HG02884 (cell line): ENCODE measurements at regions not wholly inside any gene's neighbourhood (a gene's known extent, or its start where the extent isn't known, plus 50 kb on each side); places are given as distances from the start of the nearest gene placed in this dataset.

Experiments
- ATAC-seq: cut with Tn5 transposase; IDR thresholded peaks from one replicate; pipeline ENCODE4 v1.9.1; 2021; ENCODE audit warnings: mild to moderate bottlenecking, moderate library complexity; ENCODE audit not compliant: unreplicated experiment

DNA sequence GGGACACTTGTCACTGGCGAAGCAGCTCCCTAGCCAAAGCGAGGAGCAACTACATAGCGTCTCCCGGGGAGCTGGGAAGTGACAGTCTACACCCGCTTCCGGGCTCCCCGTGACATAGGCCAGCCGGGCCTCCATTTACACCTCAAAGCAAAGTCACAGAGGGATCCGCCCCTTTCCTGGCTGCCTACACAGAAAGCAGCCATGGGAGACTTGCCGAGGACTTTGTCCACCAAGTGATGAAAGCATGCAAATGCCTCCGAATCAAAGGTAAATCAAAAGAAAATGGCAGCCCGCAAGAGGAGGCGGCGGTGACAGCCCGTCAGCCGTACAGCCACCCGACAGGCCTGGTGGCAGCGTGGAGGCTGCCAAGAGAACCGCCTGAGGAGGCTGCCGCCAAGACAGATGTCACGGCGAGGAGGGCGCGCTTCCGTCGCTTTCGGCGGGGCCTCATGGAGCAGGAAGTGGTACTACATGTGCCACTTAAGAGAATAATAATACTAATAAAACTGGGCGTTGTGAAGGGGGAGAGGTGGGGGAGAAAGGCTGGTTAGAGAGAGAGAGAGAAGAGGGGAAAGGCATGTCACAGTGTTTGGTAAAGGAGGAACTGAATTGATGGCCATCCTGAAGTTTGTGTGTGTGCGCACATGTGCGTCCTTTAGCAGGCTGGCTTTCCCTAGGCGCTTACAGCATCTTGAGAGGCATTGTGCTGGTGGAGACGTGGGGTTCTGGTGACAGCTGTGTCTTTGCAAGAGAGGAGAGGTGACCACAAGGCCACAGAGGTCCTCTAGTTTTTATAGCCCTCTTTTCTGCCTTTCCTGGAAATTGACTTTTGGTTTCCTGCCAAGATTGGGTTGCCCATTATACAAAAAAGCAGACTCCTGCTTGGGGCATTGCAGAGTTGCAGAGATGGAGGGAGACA lies 661.7 kb downstream of the VRK1 start:
- ATAC-seq, result no peak

DNA sequence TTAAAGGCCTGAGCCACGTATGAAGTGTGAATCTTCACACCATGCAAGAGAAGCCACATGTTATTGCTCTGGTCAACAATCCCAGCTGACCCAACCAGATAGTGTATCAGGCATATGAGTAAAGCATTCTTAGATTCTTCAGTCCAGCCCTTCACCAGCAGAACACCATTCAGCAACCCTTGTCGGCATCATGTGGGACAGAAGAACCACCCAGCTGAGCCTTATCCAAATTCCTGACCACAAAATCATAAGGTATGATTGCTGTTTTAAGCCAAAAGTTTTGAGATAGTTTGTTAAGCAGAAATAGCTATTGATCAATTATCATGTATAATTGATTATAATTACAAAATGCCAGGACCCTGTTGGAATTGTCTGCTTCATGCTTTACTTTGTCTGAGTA lies 664.9 kb downstream of the VRK1 start:
- ATAC-seq, result no peak

DNA sequence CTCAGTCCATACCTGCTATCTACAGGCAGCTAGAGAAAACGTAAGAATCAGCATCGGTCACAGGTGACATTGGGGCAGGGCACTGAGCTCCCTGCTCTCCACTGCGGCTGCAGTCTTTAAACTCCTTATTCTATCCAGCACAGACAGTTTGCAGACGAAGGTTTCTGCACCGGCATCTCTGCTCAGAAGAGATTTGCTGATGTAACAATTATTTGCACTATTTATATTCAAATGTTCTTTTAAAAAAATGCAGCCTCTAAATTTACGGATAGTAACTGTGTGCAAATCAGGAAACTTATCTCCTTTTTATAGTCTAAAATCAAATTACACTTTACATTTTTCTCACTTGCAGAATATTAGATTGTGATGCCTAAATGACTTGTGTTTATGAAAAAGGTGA lies 671.0 kb downstream of the VRK1 start:
- no peak for ATAC-seq

DNA sequence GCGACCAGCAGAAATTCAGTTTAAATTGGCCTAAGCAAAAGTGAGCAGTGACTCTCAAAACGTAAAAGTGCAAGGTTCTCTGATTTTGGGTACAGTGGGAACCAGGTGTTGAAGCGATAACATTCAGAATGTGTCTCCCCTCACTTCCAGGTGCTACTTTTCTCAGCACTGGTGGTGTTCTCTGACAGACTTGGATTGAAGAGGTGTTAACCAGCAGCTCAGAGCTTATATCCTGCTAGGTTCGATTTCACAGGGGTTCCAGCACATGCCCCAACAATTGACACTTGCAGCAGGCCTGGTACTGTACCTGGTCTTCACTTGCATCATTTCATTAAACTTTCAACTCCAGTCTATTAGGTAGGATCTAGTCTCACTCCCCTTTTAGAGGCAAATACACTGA lies 680.2 kb downstream of the VRK1 start:
- no peak for ATAC-seq

DNA sequence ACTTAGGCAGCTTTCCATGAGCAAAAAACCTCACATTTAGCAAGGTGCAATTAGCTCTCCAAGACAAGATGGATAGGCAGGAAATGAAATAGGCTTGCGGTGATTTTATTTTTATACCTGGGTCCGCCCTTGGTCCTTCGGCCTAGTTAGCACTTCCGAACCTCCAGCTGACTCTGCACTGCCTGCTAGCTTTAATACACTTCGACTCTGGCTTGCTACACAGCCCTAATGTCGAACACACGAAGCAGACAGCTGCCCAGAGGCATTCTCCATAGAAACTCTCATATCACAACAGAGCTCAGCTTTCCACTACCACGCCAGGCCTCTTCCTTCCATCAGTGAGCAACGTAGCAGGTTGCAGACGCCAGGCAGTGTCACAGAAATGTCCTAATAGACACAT lies 688.0 kb downstream of the VRK1 start:
- ATAC-seq, result no peak

DNA sequence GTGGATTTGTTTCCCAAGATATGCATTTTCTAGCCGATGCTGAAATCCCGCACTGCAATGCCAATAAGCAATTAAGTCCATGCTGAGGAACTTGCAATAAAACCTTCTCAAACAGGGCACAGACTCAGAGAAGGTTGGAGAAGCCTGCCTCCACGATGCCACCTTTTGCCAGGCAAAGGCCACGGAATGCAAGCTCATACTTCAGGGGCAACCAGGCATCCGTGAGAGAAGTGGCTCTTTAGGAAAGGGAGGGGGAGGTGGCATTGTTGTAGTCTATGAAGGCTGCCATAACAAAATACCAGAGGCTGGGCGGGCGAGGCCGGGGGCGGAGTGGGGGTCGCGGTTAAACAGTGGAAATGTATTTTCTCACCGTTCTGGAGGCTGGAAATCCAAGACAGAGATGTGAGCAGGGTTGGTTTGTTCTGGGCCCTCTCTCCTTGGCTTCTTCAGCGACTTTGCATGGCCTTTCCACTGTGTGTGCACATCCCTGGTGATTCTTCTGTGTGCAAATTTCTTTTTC lies 689.5 kb downstream of the VRK1 start:
- ATAC-seq, result no peak

DNA sequence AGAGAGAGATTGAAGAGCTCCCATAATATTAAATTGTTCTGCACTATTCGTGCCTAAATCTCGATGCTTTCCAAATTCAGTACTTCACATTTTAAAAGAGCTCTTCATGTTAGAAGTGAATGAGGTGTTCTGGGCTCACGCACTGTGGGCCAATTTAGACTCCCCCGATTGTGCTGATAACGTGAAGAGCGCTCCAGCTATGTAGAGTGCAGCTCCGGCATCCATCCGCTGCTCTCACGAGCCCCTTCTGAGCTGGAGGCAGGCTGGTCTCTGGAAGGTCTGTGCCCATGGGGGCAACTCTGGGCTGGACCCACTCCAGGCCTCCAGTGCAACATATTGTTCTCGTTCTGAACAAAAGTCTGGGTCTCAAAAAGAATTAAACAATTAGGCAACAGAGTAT lies 692.6 kb downstream of the VRK1 start:
- no peak for ATAC-seq

DNA sequence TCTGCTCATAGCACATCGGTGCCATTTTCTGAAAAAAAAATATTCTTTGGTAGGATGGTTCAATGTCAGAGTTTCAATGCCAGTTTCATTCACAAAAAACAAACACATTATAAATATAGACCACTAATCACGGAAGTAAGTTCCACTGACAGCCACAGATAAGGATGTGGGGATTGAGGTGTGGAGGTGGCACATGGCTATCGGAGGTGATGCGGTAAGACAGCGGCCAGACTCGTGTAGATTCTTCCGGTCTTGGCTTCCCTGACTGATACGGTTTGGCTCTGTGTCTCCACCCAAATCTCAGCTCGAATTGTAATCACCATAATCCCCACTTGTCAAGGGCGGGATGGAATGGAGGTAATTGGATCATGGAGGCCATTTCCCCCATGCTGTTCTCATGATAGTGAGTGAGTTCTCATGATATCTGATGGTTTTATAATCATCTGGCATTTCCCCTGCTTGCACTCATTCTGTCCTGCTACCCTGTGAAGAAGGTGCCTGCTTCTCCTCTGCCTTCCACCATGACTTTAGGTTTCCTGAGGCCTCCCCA lies 693.4 kb downstream of the VRK1 start:
- no peak for ATAC-seq

DNA sequence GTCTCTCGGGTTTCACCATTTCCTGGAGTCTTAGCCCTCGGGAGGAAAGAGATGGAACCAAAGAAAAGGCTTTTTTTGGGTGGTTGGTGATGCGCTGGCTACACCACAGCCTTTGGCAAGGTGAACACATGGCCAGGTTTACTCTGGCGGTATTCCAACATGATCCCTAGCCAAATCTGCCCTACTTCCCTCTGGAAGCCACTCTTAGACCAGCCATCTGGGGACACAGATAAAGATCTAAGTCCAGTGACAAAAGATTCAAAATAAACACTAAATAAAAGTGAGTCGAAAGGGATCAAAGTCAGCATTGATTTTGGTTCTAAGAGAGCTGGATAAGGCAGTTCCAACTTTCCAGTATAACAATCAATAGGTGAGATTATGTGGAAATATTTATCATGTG lies 694.5 kb downstream of the VRK1 start:
- no peak for ATAC-seq

DNA sequence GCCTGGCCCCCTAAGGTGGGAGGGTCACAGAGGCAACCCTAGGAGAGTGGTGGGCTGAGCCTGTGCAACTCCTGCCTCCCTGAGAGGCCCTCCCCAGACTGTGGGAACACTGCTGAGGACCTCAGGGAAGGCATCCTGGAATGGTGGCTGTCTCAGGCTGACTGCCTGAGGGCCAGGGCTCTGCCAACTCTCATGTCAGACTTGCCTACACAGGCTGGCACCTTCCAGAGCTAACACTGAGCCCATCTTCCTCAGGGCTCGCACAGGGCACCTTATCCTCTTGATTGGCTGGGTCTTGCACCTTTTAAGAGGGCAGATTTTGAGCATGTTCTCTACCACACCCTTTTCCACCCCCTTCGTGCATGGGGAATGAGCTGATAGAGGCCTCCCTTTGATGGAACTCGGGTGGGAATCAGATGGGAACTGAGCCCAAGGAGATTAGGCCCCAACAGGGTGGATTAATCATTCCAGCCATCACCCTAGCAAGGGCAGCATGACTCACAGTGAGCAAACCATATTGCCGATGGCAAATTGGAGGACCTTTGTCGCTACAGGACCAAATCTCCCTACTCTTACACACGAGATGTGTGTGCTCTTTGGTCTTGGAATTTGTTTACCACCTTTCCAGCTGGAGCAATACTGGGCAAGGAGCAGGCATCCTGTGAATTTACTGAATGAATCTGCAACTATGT lies 702.8 kb downstream of the VRK1 start:
- ATAC-seq, result no peak

DNA sequence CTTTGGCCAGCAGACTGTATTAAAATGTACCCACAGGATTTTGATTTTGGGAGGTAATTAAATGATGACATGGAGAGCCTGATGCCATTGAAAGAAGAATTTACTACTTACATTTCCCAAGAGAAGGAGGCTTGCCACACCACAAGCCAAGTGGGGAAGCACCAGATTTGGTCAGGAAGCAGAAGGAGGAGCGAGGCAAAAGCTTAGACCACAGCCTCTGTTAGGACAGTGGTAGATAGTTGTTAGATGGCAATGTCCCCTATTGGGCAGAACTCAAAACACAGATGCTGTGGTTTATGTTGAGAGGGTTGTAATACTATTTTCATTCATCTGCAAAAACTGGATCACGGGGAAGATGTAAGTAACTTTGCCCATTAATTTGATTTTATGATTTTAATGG lies 709.4 kb downstream of the VRK1 start:
- no peak for ATAC-seq

DNA sequence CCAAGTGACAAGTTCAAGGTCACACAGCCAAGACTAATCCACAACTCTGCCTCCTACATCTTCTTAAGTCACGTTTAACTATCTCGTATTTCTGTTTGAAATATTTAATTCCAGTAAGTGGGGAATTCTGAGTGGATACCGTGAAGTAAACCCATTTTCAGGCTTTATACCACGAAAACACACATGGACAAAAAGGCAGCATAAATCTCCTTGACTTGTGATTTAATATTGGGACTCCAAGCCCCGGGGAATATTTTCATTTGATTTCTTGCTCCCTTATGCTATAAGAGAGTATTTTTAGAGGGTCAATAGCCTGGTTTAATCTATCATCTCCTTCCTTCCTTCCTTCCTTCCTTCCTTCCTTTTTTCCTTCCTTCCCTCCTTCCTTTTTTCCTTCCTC lies 716.7 kb downstream of the VRK1 start:
- no peak for ATAC-seq

DNA sequence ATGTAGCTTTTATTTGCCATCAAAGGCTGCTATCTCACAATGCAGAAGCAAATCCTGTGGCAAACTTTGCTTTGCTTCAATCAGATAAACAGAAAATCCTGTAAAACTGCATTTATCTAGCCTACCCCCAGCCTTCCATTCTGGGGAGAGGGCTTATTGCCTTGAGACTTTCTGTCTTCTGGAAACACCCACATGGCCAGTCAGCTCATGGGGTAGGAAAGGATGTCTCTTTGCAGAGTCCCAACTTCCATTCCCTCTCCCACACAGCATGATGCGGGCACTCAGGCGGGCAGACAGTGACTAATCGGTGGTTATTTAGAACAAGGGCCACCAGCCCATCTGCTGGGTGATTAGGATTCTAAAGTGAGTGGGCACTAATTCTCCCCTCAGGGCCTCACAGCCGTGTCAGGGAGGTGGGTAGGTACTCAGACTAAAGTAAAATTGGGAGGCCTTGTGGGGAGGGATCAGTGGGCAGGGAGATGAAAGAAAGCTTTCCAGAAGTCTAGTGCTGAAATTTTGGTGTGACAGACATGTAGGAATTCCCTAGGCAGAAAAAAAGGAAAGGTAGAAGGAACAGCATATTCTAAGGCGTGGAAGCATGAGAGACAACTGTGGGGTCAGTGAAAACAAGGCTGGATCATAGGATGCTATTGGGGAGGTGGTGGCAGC lies 720.5 kb downstream of the VRK1 start:
- ATAC-seq, result no peak

DNA sequence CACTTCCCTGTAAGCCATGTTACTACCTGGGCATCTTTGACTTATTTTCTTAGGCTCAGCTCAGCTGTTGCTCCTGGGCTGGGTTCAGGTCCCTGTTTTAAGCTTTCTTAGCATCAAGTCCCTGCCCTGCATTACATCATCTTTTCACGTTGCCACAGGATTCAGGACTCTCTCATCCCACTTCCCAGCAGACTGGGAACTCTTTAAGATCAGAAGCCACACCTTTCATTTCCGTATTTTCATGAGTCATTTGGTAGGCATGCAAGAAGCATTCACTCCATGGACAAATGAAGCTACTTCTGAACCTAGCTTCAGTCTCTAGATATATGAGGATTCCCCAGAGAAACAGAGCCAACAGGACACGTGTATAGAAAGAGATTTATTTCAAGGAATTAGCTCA lies 726.8 kb downstream of the VRK1 start:
- no peak for ATAC-seq

DNA sequence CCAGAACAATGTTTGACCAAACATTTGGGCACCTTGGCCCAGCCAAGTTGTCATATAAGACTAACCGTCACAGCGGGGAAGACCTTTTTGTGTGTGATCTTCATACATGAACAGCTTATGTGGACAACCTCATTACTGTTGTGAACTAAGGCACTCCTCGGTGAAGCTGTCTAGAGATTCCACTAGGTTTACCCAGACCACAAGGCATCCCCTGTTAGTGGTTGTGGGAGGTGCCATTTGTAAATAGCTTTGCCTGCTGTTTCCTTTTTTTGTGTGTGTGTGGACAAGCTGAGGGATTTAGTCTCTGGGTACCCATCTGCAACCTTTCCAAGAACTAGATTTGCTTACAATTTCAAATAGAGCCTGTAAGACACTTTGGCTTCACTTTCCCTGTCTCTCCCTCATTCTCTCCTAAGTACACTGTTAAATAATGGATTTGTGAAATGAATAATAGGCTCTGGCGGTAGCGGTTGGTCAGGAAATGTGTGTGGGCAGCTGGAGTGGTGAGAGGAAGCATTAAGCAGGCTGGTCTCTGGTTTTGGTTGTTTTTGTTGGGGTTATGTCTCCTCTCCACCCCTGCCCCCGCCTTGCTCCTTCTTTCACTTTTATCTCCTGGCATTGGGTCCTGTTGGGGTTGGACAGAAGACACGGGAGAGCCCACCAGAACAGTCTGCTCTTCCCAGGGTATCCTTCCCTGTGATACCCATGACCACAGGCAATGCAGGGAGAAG lies 727.6 kb downstream of the VRK1 start:
- no peak for ATAC-seq

DNA sequence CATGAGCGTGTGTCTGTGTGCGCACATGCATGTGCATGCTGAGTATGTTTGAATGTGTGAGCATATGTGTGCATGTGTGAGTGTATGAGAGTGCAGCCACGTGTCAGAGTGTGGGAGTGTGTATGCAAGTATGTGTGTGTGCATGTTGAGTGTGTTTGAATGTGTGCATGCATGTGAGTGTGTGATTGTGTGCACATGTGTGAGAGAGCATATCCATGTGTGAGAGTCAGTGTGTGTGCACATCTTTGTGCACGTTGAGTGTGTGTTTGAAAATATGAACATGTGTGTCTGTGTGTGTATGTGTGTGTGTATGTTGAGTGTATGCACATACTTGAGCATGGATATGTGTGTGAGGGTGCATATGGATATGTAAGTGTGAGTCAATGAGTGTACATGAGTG lies 730.8 kb downstream of the VRK1 start:
- ATAC-seq, result no peak

DNA sequence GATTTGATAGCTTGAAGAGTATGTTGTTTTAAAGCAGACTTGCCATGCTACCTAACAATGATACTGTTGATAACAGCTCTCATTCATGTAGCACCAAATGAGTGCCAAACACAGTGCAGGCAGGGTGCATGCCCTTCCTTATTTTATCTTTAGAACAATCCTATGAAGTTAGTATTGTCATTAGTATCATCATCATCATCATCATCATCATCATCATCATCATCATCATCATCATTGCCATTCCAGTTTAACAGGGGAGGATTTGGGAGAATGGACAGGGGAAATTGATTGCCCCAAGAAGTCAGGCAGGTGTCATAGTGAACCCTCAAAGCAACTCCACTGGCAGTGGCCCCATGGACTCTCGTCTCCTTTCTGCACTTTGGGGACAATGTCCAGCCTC lies 734.9 kb downstream of the VRK1 start:
- ATAC-seq, result no peak

DNA sequence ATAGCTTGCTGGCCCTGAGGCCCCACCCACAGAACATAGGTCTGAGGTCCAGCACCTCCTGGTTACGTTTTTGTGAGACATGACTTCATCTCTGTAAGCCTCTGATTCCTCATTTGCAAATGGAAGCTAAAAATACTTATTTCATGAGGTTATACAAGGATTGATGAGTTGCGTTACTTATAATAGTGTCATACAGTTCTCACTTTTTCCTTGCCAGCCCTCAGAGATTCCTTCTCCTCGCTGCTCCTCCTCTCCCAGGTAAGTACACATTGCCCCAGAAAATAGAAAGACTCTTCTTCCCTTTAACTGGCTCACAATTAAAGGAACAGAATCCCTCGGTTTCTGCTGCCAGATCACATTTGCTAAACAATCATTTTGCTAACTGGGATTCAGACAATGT lies 739.2 kb downstream of the VRK1 start:
- no peak for ATAC-seq

DNA sequence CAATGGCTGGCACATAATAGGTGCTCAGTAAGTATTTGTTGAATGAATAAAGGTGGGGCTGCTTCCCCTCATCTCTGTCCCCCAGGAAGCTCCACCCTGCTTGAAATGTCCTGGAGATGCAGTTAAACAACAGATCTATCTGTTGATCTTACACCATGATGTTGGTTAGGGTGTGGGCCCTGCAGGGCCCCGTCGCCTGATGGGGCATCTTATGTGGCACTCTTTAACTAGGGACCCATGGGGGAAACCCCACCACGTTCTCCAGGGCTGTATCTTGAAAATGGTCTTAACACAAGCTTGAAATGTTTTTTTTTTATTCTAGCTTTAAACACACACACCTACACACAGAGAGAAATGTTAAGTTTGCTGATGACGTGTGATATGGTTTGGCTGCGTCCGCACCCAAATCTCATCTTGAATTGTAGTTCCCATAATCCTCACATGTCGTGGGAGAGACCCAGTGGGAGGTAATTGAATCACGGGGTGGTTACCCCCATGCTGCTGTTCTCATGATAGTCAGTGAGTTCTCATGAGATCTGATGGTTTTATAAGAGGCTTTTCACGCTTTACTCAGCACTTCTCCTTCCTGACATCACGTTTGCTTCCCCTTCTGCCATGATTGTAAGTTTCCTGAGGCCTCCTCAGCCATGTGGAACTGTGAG lies 741.7 kb downstream of the VRK1 start:
- no peak for ATAC-seq

DNA sequence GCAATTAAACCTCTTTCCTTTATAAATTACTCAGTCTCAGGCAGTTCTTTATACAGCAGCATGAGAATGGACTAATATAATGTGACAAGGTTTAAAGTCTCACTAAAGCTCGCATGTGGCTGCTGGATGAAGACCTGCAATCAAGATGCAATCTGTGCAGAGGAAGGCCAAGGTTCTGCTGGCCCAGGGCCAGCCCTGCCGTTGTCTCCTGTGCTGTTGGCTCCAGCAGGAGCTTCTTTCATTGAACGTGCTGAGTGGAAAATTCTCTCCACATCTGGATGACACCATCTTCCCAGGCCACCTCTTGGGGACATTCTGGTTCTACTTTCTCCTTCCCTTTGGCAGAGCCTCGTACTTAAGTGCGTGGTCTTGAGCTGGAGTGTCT lies 742.2 kb downstream of the VRK1 start:
- no peak for ATAC-seq
